OCI-LY3 (cell line): ENCODE measurements at regions not wholly inside any gene's neighbourhood (a gene's known extent, or its start where the extent isn't known, plus 50 kb on each side); places are given as distances from the start of the nearest gene placed in this dataset.

Experiments used
- CTCF ChIP-seq: fragments of 200-600, 300-600 bp; sonication (generic); IDR thresholded peaks from 2 replicates; pipeline ENCODE4 v1.5.1; 2014; ENCODE audit warnings: antibody characterized with exemption, low read length, low read depth
- EZH2phosphoT487 ChIP-seq: fragments of 200-600 bp; shearing (Covaris generic); IDR thresholded peaks from 2 replicates; pipeline ENCODE4 v1.6.1; 2018; ENCODE audit warnings: antibody characterized with exemption, mixed run types, low read depth

- no peak for TF ChIP-seq CTCF
- TF ChIP-seq EZH2phosphoT487, result no peak
Measured at GRCh38 chr6:48860175-48860574, 602.9 kb downstream of the MMUT start.
